ENCODE measurements at regions not wholly inside any gene's neighbourhood (a gene's known extent, or its start where the extent isn't known, plus 50 kb on each side); places are given as distances from the start of the nearest gene placed in this dataset.

GRCh38 chr6:79296211-79296610 is 61.7 kb upstream of the HMGN3 start:
- DNase-seq = no peak

Measured in HCEC 1CT (cell line).